Fibroblast of lung (primary cell): ENCODE measurements at regions not wholly inside any gene's neighbourhood (a gene's known extent, or its start where the extent isn't known, plus 50 kb on each side); places are given as distances from the start of the nearest gene placed in this dataset.

ENCODE experiments used
- CTCF ChIP-seq, 2 donors: IDR thresholded peaks in 1 of 2; conservative IDR thresholded peaks in 1 of 2; 1 replicate in 1 of 2; 2 replicates in 1 of 2; pipeline ENCODE4 v1.5.1; 2011 to 2012; ENCODE audit warnings: low read length in 2 of 2, control low read depth in 1 of 2, inconsistent platforms in 1 of 2, low read depth in 1 of 2, mild to moderate bottlenecking in 1 of 2
- EZH2 ChIP-seq: IDR thresholded peaks from 2 replicates; pipeline ENCODE4 v1.5.1; 2012; ENCODE audit warnings: low read length, control low read depth, mild to moderate bottlenecking; ENCODE audit errors: missing control alignments

- TF ChIP-seq CTCF (conservative IDR thresholded peaks at IDR 0.05 in 1 of 2, IDR thresholded peaks at IDR 0.05 in 1 of 2; ENCODE audit: low read depth in 1 of 2, low read length in 2 of 2), result no peak
- TF ChIP-seq EZH2, result no peak
Observed at GRCh38 chr2:212901604-212902275, 249.7 kb downstream of the IKZF2 start.
